GM19324 (cell line): ENCODE measurements at regions not wholly inside any gene's neighbourhood (a gene's known extent, or its start where the extent isn't known, plus 50 kb on each side); places are given as distances from the start of the nearest gene placed in this dataset.
"Not testable (repeated sequence)": the region's sequence is repeated elsewhere in the genome, so short reads cannot be mapped to it uniquely, and the experiment has no call there.

ENCODE experiments used
- ATAC-seq: cut with Tn5 transposase; IDR thresholded peaks from one replicate; pipeline ENCODE4 v1.9.1; 2021; ENCODE audit warnings: mild to moderate bottlenecking, moderate library complexity; ENCODE audit not compliant: unreplicated experiment, low FRiP score

DNA sequence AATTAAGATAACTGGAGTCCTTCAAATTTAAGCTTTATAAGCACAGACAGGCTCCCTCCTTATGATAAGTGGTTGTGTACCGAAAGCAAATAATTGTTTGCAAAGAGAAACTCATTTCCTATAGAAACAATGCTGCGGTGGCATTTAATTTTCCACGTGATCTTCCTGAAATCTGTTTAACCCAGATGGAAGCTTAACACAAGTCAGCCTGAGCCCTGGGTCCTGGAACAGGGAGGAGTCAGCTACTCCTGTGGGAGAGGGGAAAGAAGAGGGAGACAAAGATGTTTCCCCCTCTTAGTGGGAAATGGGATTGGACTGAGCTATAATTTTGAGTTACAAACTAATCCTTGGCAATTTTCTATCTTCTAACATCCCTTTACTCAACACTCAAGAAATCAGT, 136.5 kb downstream of the ELOVL4 start:
- ATAC-seq = no peak

DNA sequence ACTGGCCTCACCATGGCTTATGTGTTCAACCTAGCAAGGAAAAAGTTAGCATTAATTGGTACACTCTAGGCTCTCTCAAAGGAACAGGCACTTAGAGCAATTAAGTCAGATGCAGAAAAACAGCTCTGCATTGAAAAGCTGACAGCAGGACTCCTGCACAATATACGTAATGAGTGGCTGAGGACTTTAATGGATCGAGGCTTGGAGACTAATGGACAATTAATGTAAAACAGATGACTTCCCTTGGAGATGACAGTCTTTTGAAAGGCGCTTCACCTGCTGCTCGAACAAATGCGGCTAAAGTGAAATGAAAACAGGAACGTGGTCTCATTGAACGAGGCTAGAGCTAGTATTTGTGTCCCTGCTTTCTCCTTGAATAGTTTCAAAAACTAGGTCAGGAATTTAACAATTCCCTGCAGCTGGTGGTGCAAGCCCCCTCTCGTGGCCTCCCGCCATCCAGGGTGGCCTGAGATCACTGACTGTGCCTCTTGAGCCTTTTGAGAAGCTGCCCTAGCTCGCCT, 137.1 kb downstream of the ELOVL4 start:
- no peak for ATAC-seq

DNA sequence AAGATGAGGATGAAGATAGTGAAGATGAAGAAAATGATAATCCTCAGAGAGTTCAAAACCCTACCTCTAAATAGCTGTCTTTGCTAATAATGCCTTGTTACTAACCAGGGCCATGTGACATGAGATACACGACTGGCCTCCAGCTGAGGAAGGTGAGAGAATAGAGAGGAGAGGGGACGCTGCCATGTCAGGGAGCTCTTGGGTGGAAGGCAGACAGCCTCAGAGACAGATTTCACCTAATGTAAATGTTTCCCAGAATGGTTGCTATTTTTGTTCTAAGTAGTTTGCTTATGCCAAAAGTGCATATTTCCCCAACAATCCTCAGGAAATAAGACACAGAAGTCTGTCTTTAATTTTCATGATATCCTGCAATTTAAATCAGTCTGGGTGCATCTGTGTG, 138.4 kb downstream of the ELOVL4 start:
- no peak for ATAC-seq

DNA sequence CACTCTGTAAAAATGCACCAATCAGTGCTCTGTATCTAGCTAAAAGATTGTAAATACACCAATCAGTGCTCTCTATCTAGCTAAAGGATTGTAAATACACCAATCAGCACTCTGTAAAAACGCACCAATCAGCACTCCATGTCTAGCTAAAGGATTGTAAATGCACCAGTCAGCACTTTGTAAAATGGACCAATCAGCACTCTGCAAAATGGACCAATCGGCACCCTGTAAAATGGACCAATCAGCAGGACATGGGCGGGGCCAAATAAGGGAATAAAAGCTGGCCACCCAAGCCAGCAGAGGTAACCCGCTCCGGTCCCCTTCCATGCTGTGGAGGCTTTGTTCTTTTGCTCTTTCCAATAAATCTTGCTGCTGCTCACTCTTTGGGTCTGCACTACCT, 140.7 kb downstream of the ELOVL4 start:
- ATAC-seq = not testable (repeated sequence)

DNA sequence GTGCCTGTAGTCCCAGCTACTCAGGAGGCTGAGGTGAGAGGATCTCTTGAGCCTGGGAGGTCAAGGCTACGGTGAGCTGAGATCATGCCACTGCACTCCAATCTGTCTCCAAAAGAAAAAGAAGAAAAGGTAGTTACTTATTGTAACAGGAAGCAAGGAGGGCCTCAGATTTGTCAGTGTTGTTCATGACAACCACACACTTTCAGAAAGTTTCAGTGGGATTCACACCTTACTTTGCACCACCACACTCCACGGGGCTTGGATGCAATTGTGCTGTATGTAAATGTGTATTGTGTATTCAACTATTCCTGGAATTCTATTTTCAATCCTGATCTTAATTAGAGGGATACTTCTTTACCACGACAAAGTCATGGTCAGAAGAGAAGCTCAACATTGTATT, 142.6 kb downstream of the ELOVL4 start:
- ATAC-seq = no peak

- no peak for ATAC-seq
These were observed 143.4 kb downstream of the ELOVL4 start for GRCh38 chr6:79803917-79804316.

DNA sequence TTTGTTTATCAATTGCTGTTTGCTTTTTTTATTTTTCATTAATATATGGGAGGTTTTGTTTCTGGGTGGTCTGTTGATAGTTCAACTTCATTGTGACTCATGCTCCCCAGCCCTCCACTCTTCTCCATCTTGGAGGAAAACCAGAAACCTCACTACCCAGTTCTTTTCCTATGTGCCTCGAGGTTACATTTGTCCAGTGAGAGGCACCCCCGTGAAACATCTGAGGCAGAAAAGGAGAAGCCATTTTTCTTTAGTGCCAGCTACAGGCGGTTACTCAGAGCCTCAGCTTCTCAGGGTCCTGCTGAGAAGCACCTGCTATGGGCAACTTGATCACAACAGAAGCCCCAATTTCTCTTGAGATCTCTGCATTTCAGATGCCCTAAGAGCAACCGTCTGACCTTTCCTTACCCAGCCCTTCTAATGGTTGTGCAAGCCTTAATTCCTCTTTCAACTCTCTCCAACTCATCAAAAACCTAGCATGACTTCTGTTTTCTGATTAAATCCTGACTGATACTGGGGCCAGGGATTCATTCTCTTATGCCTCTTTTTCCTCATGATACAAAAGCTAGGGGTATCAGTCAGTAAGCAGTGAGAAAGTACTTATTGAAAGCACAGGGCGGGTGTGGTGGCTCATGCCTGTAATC, 144.6 kb downstream of the ELOVL4 start:
- ATAC-seq = no peak

DNA sequence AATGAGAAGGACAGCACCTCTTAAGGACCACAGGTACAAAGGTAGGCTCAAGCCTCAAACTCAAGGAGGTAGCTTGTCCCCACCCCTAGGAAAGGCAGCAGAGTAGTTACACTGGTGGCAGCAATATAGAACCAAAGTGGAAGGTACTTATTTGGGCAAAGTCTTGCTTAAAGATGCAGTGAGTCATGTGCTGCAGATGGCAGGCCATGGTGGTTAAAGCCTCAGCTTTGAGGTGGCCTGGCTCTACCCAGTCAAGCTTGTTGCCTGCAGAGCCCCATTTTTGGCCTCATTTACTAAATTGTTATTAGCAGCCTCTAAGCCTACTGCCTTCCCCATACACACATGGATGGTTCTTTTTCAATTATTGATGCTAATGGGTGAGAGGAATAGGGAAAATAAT, 146.0 kb downstream of the ELOVL4 start:
- ATAC-seq = no peak

DNA sequence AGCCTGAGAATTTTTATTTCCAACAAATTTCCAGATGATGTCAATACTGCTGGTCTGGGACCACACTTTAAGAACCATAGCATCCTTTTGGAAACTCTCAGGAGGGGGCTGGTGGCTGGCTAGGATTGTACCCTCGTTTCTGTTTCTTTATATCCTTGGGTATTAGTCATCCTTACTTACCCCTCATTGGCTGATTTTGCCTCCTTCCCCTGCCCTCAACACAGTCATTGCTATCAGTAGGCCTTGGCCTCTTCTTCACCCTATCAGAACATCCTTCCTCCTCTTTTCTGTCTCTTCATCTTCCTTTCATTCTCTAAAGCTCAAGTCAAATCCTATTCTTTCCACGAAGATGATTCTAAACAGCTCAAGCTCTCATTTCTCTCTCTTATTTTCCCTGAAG, 148.5 kb downstream of the ELOVL4 start:
- ATAC-seq = no peak

DNA sequence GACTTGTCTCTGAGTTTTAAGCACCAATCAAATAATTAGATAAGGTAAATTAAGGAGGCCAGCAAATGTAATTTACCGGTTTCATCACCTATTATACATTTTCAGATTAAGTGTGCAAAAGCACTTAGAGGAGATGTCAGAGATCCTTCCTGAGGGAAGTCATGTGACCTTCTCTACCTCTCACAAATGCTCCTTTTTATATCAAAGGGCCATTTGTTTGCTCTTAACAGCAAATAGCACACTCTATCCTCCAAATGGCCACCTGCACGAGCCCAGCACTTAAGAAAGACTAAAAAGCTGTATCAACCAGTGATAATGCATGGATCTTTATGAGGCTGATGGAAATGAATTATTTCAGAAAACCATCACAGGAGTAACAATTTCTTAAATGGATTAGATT, 149.4 kb downstream of the ELOVL4 start:
- no peak for ATAC-seq

DNA sequence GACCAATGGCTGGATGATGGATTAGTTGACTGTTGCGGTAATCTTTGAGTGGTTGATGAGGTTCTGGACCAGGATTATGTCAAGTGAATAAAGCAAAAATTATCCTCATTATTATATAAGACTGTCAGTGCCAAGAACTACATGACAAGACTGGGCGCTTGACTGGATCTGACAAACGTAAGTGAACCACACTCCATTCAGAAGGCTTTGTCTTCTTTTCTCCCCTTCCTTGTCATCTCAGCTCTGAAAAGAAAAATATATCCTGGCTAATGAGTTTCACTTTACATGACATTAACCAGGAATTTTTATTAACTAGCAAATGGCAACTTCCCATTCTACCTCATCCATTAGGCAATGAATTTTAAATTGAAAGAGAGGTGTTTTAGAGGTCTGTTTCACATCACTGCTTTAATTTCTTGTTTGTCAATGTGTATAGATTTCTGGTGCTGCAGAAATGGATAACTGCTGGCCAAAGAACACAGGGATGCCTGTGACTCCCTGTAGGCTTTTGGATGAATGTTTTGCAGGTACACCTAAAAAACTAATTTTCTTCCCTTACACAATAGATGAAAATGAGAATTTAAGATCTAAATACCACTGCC, 150.1 kb downstream of the ELOVL4 start:
- no peak for ATAC-seq

GRCh38 chr6:79796197-79796596, 151.2 kb downstream of the ELOVL4 start:
- ATAC-seq = no peak

DNA sequence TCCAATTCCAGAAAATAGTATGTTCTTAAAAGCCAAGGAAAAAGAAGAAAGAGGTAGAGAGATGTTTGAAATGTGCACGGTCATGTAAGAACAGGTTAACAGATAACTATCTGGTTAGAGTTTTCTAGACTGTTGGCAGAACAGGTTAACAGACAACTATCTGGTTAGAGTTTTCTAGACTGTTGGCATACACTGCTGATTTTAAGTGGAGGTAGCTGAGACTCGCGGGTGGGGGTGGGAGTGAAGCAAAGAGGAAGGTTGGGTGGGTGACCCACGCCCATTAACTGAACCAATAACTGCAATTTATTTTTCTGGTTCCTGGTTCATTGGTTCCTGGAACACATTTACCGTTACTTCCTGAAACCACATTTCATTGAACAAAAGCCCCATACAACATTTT, 157.5 kb downstream of the ELOVL4 start:
- ATAC-seq = no peak

DNA sequence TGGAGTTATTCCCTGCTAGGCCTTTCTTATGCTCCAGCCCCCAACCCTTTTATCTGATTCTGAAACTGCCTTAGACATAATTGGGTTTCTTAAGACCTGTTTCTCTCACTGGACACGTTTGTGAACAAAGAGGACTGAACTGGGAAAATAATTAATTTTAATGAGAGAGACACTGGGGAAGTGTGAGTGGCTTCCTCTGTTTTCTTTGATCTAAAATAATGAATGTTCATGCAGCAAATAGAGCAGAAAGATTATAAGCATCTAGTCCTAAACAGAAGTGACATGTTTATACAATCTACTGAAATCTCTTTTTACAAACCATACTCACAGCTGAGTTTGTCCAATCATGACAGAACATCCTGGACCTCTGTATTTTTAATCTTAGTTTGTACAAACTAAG, 157.6 kb downstream of the SH3BGRL2 start:
- ATAC-seq = no peak

GRCh38 chr6:79787626-79788025, 156.5 kb downstream of the SH3BGRL2 start:
- ATAC-seq = no peak

- ATAC-seq = no peak
These were observed 153.2 kb downstream of the SH3BGRL2 start for GRCh38 chr6:79784395-79784753.

GRCh38 chr6:79783670-79784394, 152.7 kb downstream of the SH3BGRL2 start:
- ATAC-seq = no peak

DNA sequence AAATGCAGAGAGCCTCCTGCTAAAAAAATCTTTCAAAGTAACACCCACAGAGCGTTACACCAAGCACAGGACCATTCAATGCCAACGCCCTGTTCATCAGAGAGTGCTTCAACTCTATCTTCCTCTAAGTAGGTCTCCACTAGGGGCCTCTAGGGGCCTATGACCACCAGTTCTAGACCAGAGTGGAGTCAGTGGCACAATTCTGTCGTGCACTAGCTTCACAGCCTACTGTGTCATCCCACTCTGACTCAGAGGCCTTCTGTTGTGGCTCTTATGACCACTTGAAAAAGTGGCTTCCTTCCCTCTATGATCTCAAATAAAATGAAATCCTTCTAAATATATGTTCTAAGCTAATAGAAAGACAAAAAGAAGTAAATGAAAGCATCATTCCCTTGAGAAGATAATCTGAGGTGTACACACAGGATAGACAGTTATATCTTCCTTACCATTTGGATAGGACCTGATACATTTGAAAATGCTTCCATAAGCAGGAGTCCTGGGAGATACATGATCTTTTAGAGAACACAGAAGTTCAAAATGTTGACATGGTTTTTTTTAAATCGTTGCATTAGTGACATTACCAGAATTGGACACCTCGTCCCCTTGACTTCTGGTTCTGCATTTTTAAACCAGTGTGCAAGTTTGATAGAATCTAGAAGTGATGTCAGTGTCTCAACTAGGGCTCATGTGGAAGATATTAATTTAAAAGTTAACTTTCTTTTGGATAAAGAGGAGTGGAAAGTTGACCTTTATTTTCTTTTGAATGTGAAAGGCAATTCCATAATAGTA, 151.9 kb downstream of the SH3BGRL2 start:
- ATAC-seq = no peak

DNA sequence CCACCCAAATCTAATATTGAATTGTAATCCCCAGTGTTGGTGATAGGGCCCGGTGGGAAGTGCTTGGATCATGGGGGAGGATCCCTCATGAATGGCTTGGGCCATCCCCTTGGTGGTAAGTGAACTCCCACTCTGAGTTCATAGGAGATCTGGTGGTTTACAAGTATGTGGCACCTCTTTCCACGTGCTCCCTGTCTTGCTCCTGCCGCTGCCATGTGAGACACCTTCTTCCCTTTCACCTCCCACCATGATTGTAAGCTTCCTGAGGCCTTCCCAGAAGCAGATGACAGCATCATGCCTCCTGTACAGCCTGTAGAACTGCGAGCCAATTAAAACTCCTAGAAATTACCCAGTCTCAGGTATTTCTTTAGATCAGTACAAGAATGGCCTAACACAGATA, 150.8 kb downstream of the SH3BGRL2 start:
- no peak for ATAC-seq

GRCh38 chr6:79780881-79781280, 149.8 kb downstream of the SH3BGRL2 start:
- no peak for ATAC-seq

DNA sequence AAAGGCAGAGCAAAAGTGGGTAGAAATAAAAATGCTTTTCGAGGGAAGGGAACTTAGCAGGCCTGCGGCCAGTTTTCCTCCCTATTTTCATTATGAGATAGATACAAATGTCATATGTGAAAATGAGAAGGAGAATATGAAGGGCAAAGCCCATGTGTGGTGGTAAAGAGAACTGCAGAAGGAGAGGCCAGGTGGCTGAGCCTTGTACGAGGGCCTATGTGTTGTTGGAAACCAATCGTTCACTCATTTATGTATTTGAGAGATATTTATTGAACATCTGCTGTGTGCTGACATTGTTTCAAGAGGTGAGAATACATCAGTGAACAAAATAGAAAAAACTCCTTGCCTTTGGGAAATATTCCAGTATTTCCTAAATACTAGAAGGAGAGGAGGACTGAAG, 147.7 kb downstream of the SH3BGRL2 start:
- ATAC-seq = no peak
